Putamen (tissue), 1 donor: ENCODE measurements at regions not wholly inside any gene's neighbourhood (a gene's known extent, or its start where the extent isn't known, plus 50 kb on each side); places are given as distances from the start of the nearest gene placed in this dataset.

Experiments used
- DNase-seq: peaks from one replicate; pipeline ENCODE4 v3.0.0-alpha.2; 2016; ENCODE audit warnings: low spot score

- DNase-seq = no peak
Observed at GRCh38 chrX:39829965-39830364, 267.8 kb downstream of the BCOR start.

GRCh38 chrX:39830414-39830813 is 267.3 kb downstream of the BCOR start:
- no peak for DNase-seq

GRCh38 chrX:39832211-39832610 is 265.5 kb downstream of the BCOR start:
- DNase-seq = no peak

- no peak for DNase-seq
Observed at GRCh38 chrX:39834600-39834999, 263.2 kb downstream of the BCOR start.

- DNase-seq = no peak
Observed at GRCh38 chrX:39835241-39835640, 262.5 kb downstream of the BCOR start.

GRCh38 chrX:39835776-39836175 is 262.0 kb downstream of the BCOR start:
- no peak for DNase-seq

- no peak for DNase-seq
Observed at GRCh38 chrX:39836802-39837420, 260.8 kb downstream of the BCOR start.

- DNase-seq = no peak
Observed at GRCh38 chrX:39837688-39838087, 260.1 kb downstream of the BCOR start.

- DNase-seq = no peak
Observed at GRCh38 chrX:39839371-39839770, 258.4 kb downstream of the BCOR start.

GRCh38 chrX:39840133-39840532 is 257.6 kb downstream of the BCOR start:
- no peak for DNase-seq

GRCh38 chrX:39840581-39841093 is 257.1 kb downstream of the BCOR start:
- no peak for DNase-seq

GRCh38 chrX:39841604-39842003 is 256.2 kb downstream of the BCOR start:
- DNase-seq = no peak

- no peak for DNase-seq
Observed at GRCh38 chrX:39842281-39842973, 255.3 kb downstream of the BCOR start.

- DNase-seq = no peak
Observed at GRCh38 chrX:39843318-39843717, 254.4 kb downstream of the BCOR start.

- no peak for DNase-seq
Observed at GRCh38 chrX:39845233-39845632, 252.5 kb downstream of the BCOR start.

- DNase-seq = no peak
Observed at GRCh38 chrX:39846460-39846859, 251.3 kb downstream of the BCOR start.

- no peak for DNase-seq
Observed at GRCh38 chrX:39848243-39848642, 249.5 kb downstream of the BCOR start.

GRCh38 chrX:39848900-39849299 is 248.9 kb downstream of the BCOR start:
- DNase-seq = no peak

GRCh38 chrX:39850209-39850608 is 247.5 kb downstream of the BCOR start:
- DNase-seq = no peak

GRCh38 chrX:39850630-39851152 is 247.1 kb downstream of the BCOR start:
- no peak for DNase-seq

- DNase-seq = no peak
Observed at GRCh38 chrX:39851745-39852455, 245.9 kb downstream of the BCOR start.

- DNase-seq = no peak
Observed at GRCh38 chrX:39852491-39852890, 245.3 kb downstream of the BCOR start.
